Embryonic facial prominence (tissue), 1 donor: ENCODE measurements at regions not wholly inside any gene's neighbourhood (a gene's known extent, or its start where the extent isn't known, plus 50 kb on each side); places are given as distances from the start of the nearest gene placed in this dataset.

Experiments
- DNase-seq: peaks from one replicate; pipeline ENCODE4 v3.0.0-alpha.2; 2016; ENCODE audit errors: extremely low spot score

DNA sequence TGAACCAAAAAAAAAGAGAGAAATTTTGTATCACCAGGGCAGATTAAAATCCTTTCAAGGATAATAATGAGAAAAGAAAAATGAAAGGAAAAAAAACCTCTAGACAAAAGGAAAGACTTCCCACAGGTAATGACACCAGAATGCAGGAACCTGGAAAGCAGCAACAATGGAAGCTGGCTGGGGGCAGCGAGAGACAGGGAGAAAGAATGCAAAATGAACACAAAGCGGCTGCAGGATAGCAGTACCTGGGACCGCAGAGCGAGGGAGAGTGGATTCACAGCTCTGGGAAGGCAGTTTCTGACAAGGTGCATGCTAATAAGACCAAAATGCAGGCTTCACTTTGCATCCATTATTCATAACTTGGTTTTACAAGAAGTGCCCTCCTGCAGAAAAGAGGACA, 349.0 kb downstream of the SIPA1L2 start:
- DNase-seq: no peak

- DNase-seq: no peak
Observed at GRCh38 chr1:232279909-232280400, 350.0 kb downstream of the SIPA1L2 start.

DNA sequence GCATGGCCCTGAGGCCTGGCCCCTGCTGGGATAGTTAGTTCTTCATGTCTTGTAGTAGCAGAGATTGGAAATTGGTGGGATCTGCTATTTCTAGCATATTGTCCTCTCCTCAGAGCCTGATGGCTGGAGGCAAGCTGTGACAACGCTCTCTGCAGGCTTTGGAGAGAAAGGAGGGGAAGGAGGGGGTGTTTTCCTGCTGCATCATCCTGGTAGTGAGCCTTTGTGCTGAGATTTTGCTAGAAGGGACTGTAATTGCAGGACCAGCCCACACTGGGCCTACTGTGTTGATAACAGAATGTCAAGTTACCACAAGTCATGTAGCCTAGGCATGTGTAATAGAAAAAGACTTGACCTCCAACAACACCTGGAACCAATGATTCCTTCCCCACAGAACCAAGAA, 351.0 kb downstream of the SIPA1L2 start:
- no peak for DNase-seq

DNA sequence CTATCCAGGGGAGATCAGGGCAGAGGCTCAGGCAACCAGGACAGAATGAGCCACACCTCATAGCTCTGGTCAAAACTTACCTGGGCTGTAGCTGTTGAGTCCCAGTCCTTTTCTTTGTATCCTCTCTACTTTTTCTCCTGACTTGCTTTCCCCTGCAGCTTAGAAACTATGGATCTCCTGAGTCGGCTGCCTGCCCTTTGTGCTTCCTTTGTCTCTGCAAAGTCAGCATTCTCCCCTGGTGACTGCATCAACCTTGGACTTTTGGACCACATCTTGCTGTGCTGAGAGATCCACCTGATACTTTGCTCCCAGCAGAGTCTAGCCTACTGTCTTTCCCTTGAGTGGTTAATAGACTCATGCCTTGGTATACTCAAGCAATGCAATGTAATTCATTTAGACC, 353.3 kb downstream of the SIPA1L2 start:
- no peak for DNase-seq

DNA sequence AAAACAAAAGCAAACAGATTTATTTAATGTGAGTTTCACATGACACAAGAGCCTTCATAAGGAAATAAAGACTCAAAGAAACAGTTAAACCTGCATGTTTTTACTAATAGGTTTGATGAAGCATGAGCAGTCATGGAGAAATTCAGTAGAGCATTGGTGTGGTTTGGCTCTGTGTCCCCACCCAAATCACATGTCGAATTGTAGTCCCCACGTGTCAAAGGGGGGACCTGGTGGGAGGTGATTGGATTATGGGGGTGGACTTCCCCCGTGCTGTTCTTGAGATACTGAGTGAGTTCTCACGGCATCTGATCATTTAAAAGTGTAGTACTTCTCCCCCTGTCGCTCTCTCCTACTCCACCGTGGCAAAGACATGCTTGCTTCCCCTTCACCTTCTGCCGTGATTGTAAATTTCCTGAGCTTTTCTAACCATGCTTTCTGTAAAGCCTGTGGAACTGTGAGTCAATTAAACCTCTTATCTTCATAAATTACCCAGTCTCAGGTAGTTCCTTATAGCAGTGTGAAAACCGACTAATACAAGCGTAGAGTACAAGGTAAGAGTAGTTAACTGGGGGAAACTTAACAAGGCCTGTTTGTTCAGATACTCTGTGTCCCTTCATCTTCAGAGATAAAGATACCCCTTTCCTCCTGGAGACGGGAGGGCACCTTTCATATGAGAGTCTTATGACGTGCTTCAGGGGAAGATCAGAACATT, 354.8 kb downstream of the SIPA1L2 start:
- no peak for DNase-seq

GRCh38 chr1:232274236-232274855, 355.6 kb downstream of the SIPA1L2 start:
- DNase-seq: peak; percentile 11

DNA sequence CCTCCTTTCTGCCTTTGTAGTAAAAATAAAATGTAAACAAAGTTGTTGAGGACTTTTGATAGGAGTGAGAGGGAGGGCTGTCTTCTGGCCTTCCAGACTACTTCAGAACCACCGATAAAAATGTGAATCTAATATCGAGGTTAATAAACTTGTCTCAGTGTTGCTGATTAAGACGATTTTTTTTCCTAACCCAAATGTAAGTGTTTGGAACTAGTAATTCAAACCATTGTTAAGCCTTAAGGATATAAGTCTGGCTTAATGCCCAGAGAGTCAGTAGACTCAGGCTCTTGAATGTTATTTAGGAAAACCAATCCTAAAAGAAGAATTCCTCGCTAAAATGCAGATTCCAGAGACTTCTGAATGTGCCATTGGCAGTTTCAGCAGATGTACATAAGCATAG, 356.9 kb downstream of the SIPA1L2 start:
- peak; percentile 52 for DNase-seq

DNA sequence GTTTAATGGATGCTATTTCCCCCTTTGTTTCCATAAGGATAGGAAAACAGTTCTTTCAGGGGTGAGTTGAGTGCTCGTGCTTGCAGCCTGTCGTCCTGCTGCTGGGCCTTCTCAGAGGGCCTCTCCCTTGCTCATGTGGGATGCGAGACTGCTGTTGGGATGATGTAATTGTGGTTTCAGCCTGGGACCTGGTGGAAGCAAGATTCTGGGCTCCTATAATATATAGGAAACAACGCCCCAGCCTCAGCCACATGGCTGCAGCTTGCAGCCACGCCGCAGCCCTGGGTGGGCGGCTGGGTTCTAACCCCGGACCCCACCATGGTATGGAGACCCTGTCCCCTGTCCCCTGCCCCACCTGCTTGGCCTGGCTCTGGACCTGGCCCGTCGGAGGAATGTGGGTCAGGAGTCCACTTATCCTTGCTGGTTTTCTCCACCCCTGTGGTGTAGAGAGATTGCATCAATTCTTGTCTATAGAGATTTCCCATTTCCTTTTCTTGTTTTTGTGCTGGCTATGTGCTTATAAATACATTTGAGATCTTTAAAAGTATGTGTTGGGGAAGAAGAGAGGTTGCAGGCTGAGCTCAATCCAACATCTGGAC, 357.8 kb downstream of the SIPA1L2 start:
- no peak for DNase-seq

DNA sequence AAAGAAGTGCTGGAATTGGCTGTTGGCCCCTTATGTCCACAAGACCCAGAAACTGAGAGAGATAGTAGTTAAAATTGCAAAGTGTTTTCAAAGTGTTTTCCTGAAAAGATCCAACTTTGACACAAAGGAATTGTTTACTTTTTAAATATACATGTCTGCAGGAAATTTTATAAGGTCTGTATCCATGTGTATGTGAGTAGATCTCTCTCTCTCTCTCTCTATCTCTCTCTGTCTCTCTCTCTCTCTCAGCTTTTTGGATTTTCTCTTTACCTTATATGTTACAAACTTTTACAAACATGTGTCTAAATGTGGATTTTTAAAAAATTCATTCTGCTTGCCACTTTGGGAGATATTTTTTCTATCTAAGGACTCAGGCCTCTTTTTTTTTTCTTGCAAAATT, 358.6 kb downstream of the SIPA1L2 start:
- DNase-seq: no peak

GRCh38 chr1:232269988-232270387, 359.9 kb downstream of the SIPA1L2 start:
- DNase-seq: no peak

GRCh38 chr1:232267837-232268598, 361.9 kb downstream of the SIPA1L2 start:
- DNase-seq: no peak

DNA sequence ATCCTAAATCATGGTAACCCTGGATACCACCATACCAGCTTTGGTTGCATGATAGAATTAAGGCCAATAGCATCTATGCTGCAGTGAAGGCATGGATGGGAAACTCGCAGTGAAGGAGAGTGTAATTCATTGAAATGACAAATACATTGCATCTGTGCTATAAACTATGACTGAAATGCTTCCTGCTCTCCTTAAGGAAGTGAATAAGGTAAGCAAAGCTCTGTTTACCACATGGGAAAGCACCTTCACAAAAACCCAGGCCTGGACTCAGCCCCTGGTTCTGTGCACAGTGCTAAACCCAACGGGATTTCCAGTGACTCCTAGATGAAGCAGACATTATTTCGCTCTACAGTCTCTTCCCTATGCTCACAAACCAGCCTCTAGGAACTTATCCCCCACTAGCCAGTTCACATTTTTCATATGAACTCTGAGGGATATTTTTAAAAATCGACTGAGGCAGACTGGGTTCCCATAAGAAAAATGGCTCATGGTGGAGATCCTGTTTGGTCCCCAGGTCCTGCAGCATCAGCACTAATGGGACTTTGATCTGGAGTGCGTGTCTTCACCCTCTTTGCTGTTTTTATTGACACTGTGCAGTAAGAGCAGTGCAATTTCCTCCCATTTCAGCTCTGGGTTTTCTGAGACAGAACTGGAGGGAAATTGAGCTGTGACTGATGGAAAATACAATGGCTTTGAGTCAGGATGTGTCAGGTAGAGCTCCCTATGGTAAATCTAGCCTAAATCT, 362.7 kb downstream of the SIPA1L2 start:
- no peak for DNase-seq

GRCh38 chr1:232263452-232263851, 366.5 kb downstream of the SIPA1L2 start:
- DNase-seq: no peak

DNA sequence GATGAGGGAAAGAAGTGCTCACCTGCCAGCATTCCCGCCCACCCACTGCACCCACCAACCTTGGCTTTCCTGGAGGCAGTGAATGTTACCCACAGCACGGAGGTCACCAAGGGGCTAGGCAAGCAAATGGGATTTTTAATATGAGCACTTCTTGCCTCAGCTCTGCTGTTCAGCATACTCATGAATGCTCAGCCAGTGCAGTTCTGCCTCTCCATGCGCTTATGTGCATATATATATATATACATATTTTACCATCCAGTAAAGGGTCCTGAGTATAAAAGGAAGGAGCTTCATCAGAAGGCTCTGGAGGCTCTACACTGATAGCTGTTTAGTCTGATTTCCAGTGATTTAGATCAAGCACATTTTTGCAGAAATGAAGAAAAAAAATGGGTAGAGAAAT, 366.9 kb downstream of the SIPA1L2 start:
- no peak for DNase-seq

DNA sequence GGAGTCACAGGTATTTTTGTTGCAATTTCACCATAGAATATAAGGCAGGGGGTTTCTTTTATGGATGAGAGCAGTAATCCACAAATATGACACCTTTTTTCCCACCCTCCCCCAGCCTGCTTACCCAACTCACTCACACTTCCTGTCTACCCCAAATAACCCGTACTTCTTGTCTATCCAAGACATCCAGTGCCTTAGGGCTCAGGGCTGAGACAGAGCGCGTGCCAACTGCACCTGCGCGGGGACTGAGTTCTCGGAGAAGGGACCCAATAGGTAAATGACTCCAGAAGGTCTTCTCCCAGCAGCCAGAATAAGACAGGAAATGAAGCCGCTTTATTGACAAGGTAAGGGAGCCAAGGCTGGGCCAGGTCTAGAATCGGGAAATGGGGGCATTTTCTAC, 369.1 kb downstream of the SIPA1L2 start:
- DNase-seq: no peak

DNA sequence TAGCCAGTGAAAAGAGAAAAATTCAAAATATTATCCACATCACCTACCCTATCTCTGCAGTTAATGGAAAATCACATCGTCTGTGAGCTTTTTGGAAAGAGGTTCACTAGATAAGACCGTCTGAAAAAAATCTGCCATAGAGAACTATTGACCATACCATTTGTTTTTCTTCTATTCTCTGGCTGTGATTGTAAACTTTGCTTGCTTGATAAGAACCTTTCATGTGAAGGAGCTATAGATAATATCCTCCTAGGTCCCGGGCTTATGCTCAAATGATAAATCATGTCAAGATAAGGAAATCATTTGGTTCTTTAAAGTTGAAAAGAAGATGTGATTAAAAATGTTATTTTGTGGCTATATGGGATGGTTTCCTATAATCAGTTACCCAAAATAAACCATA, 369.9 kb downstream of the SIPA1L2 start:
- DNase-seq: no peak

GRCh38 chr1:232259333-232259732, 370.6 kb downstream of the SIPA1L2 start:
- no peak for DNase-seq

DNA sequence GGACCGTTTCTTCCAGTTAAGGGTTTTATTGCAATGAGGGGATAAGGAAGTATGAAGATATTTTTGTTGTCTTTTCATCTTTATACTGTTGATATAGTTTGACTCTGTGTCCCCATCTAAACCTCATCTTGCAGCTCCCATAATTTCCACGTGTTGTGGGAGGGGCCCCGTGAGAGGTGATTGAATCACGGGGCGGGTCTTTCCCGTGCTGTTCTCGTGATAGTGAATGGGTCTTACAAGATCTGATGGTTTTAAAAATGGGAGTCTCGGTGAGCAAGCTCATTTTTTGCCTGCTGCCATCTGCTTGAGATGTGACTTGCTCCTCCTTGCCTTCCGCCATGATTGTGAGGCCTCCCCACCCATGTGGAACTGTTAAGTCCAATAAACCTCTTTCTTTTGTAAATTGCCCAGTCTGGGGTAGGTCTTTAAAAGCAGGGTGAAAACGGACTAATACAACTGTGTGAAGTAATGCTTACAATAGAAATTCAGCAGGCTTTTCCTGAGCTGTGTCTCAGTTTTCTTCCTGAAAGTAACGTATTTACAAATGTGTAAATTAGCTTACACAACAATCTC, 377.3 kb downstream of the SIPA1L2 start:
- no peak for DNase-seq

DNA sequence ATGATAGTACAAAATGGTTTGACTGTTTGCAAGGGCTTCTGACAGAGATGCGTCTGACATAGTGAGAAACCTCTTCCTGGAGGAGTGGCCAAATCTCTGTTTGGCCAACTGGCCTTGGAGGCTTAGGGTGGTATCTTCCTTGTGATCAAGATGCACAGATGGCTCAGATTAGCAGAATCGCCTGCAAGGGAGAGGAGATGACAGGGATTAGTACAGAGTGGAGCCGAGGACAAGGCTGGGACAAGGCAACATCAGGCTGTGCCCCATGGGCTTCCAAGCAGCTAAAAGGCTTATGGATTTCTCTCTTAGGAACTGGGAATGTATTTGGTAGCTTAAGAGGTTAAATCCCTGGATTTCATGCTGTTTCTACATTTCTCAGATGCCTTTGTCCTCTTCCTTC, 379.1 kb downstream of the SIPA1L2 start:
- DNase-seq: no peak

GRCh38 chr1:232249861-232250777, 379.8 kb downstream of the SIPA1L2 start:
- DNase-seq: no peak
